Middle frontal gyrus (tissue), 1 donor: ENCODE measurements at regions not wholly inside any gene's neighbourhood (a gene's known extent, or its start where the extent isn't known, plus 50 kb on each side); places are given as distances from the start of the nearest gene placed in this dataset.
"Not testable (repeated sequence)": the region's sequence is repeated elsewhere in the genome, so short reads cannot be mapped to it uniquely, and the experiment has no call there.

ENCODE experiments used
- DNase-seq: peaks from one replicate; pipeline ENCODE4 v3.0.0-alpha.2; 2015; ENCODE audit warnings: low spot score; ENCODE audit errors: extremely low spot score

DNA sequence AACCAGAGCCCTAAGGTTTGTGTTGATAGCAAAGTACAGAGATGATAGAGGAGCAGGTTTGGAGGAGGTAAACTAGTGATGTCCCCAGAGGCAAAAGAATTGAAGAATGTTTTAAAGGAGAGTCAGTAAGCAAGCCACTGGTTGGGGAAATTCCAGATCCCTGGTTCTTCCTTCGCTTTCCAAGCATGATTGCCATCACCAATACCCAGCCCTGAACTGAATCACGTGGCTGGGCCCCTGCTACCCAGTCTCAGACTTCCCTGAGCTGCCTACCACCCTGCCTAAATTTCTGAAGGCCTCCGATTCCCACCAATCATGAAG lies 95.3 kb upstream of the FOXN2 start:
- no peak for DNase-seq

- DNase-seq = no peak
Measured at GRCh38 chr2:48219555-48220436, 94.7 kb upstream of the FOXN2 start.

DNA sequence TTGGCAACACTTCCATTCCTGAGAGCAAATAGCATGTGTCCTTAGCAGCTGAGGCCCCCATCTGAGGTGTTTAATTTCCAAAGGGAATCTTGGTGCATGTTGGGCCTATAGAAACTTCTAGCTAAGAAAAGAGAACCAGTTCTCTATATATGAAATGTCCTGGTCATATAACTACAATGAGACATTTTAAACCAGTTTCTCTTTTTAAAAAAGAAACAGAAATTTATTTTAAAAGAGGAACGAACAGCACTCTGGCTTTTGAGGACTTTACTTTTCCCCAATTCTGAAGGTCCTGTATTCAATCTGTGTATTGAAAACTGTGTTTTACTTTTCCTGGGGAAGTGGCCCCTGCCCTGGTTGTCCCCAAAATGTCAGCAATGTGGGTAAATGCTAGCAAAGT lies 94.0 kb upstream of the FOXN2 start:
- DNase-seq = no peak

GRCh38 chr2:48221846-48222516 lies 92.5 kb upstream of the FOXN2 start:
- DNase-seq = no peak

DNA sequence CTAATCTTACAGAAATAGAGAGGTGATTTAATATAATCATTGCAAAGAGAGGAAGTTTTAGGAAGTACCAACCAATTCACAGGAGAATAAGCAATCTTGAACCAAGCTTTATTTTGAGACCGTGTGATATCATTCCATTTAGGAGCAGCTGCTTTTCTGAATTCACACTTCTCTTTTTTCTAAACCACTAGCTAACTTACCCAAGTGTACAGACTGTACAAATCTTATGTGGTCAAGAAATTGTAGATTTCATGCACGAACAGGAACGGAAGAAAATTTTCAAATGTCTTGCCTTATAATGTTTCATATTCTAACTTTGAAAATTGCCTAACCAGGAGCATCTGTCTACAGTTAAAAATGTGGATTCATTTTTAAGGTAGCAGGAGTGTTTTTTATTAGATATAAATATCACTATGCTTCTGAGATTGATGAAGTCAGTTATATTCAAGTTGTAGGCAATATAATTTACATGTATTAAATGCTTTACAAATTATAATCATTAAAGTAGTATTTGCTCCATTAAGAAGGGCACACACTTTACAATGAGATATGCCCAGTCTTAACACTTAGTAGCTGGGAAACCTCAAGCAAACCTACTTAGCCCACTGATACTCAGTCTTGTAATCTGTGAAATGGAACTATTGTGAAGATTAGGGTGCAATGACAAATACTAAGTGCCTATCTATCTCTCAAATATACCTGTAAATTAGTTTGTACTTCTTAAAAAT lies 86.7 kb upstream of the FOXN2 start:
- no peak for DNase-seq

DNA sequence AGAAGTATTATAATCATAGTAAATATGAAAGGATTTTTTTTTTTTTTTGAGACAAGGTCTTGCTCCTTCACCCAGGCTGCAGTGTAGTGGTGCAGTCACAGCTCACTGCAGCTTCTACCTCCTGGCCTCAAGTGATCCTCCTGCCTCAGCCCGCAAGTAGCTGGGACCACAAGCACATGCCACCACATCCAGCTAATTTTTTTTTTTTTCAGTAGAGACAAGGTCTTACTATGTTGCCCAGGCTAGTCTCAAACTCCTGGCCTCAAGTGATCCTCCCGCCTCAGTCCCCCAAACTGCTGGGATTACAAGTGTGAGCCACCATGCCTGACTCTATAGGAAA lies 86.2 kb upstream of the FOXN2 start:
- no peak for DNase-seq

- no peak for DNase-seq
Measured at GRCh38 chr2:48229063-48229462, 85.4 kb upstream of the FOXN2 start.

DNA sequence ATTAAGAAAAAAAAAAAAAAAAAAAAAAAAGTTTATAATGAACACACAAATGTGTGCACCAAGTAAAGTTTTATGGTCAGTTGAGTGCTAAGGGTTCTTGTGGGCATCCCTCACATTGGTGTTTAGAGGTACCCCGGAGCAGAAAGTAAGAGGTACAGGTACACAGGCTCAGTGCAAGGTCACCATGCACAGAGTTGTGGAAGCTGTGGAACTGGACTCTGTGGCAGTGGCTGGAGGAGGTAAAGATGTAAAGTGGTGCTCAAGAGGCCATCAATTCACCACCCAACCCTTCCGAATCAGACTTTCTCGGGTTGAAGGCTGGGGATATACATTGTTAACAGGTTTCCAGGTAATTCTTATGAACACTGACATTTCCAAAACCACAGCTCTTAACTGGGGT lies 83.6 kb upstream of the FOXN2 start:
- no peak for DNase-seq

DNA sequence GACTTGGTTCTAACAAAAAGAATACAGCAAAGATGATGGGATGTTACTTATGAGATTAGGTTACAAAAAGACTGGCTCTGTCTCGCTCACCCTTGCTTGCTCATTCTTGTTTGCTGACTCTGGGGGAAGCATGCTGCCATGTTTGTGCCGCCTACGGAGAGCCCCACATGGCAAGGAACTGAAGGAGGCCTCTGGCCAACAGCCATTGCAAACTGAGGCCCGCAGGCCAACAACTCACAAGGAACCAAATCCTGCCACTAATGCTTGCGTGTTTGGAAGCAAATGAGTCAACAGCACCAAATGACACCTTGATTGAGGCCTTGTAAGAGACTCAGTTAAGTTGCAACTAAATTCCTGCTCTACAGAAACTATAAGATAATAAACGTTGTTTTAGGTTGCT lies 82.1 kb upstream of the FOXN2 start:
- no peak for DNase-seq

GRCh38 chr2:48233005-48233404 lies 81.5 kb upstream of the FOXN2 start:
- no peak for DNase-seq

DNA sequence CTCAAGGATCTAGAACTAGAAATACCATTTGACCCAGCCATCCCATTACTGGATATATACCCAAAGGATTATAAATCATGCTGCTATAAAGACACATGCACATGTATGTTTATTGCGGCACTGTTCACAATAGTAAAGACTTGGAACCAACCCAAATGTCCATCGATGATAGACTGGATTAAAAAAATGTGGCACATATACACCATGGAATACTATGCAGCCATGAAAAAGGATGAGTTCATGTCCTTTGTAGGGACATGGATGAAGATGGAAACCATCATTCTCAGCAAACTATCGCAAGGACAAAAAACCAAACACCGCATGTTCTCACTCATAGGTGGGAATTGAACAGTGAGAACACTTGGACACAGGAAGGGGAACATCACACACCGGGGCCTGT lies 80.7 kb upstream of the FOXN2 start:
- not testable (repeated sequence) for DNase-seq

DNA sequence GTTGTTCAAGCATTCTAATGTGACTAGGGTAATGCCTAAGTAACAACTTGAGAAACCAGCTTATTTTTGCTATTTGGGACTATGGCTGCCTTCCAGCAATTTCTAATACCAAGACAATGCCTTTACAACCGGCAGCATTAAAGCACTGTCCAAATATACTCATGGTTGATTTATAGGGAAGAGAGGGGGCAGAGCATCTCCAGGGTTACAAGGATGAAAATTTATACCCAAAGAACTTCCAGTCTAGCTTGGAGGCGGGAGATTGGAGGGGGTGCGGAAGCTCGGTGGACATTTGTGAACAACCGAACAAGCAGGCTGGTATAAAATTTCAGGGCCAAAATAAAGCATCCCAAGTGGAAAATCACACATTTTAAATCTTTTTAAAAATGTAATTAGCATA lies 79.4 kb upstream of the FOXN2 start:
- no peak for DNase-seq

- no peak for DNase-seq
Measured at GRCh38 chr2:48238381-48238780, 76.1 kb upstream of the FOXN2 start.

GRCh38 chr2:48240912-48241311 lies 73.6 kb upstream of the FOXN2 start:
- DNase-seq = no peak

GRCh38 chr2:48247206-48247605 lies 67.3 kb upstream of the FOXN2 start:
- no peak for DNase-seq

- DNase-seq = no peak
Measured at GRCh38 chr2:48248251-48248933, 66.1 kb upstream of the FOXN2 start.

- no peak for DNase-seq
Measured at GRCh38 chr2:48249025-48249424, 65.5 kb upstream of the FOXN2 start.

DNA sequence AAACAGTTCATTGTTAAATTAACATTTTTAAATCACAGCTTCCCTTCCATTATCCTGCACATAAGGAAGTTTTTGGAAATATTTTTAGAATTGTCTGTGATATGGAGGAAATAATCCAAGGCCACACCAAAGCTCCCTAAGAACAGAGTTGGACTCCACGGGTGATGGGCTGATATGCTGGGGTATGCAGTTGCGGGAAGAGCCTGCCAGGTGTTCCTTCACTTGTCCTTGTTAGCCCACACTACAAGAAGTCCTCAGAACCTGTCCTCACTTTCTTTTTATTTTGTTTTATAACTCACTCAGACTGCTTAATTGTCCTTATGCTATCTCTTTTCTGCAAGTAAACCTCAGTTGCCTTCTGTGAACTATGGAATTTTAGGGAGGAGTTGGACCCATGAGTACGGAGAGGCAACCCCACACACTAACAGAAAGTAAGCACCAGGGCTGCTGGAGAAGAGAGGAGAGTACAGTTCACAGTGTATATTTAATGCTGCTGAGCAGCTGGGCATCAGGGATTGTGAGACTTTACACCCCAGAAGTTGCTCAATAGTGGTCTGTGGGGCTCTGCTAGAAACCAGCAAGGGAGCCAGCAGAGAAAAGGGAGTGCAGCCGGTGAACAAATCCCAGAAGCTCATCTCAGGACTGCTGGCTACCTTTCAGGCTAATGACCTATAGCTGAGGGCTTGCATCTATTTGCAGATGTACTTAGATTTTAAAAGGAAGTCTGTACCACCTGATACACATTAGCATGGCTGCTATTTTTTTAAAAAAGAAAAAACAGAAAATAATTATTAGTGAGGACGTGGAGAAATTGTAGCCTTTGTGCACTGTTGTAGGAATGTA lies 64.6 kb upstream of the FOXN2 start:
- no peak for DNase-seq

- no peak for DNase-seq
Measured at GRCh38 chr2:48250474-48250844, 64.0 kb upstream of the FOXN2 start.

DNA sequence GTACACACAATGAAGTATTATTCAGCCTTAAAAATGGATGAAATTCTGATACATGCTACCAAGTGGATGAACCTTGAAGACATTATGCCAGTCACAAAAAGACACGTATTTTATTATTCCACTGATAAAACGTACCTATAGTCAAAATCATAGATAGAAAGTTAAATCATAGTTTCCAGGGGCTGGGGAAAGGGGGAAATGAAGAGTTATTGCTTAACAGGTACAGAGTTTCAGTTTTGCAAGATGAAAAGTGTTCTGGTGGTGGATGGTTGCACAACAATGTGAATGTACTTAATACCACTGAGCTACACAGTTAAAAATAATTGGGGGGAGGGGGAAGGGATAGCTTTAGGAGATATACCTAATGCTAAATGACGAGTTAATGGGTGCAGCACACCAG lies 63.5 kb upstream of the FOXN2 start:
- no peak for DNase-seq
